Fibroblast of villous mesenchyme (primary cell): ENCODE measurements at regions not wholly inside any gene's neighbourhood (a gene's known extent, or its start where the extent isn't known, plus 50 kb on each side); places are given as distances from the start of the nearest gene placed in this dataset.
"Not testable (repeated sequence)": the region's sequence is repeated elsewhere in the genome, so short reads cannot be mapped to it uniquely, and the experiment has no call there.

Experiments
- DNase-seq: peaks from one replicate; pipeline ENCODE4 v3.0.0-alpha.2; 2010; ENCODE audit warnings: low read depth
- H3K4me3 ChIP-seq: 2 replicates; pipeline ENCODE4 v1.5.1; 2011; ENCODE audit warnings: low read depth, mild to moderate bottlenecking, low read length
- TF ChIP-seq, protein P1 (sequence below): IDR thresholded peaks from 2 replicates; pipeline ENCODE4 v1.5.1; 2012; ENCODE audit warnings: low read depth, mild to moderate bottlenecking, low read length; ENCODE audit not compliant: insufficient read depth

DNA sequence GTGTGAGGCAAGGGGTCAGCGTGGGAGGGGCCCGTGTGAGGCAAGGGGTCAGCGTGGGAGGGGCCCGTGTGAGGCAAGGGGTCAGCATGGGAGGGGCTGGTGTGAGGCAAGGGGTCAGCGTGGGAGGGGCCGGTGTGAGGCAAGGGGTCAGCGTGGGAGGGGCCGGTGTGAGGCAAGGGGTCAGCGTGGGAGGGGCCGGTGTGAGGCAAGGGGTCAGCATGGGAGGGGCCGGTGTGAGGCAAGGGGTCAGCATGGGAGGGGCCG, 119.2 kb downstream of the SEPTIN14 start:
- DNase-seq, H3K4me3 ChIP-seq: not testable (repeated sequence)

DNA sequence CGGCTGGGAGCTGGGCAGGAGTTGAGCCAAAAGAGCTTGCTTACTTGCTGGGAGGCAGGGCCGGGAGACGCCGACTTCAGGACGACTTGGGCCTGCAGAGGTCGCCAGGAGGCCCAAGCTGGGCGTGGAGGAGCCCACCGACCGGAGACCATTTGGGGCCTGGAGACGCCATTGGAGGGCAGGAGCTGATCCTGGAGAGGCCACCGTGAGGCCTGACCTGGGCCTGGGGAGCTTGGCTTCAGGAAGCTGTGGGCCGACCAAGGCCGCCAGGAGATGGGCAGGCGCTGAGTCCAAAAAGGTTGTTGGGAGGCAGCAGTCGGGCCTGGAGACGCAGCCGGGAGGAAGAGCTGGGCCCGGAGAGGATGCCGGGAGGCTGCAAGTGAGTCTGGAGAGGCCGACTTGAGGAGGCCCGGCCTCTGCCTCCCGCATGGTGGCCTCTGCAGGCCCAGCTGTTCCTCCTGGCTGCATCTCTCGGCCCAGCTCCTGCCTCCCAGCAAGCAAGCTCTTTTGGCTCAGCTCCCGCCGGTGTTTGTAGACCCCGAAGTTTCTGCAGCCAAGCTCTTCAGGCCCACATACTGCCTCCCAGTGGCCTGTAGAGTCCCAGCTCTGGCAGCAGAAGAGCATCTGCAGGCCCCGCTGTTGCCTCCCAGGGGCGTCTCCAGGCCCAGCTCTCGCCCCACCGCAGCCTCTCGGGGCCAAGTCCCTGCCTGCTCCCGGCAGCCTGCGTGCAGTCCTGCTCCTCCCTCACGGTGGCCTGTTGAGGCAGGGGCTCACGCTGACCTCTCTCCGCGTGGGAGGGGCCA, 119.7 kb downstream of the SEPTIN14 start:
- not testable (repeated sequence) for DNase-seq

GRCh38 chr7:55741721-55742631, 120.6 kb downstream of the SEPTIN14 start:
- H3K4me3 ChIP-seq, DNase-seq: not testable (repeated sequence)

More for the DNA sequence above, 119.7 kb downstream of the SEPTIN14 start:
- H3K4me3 ChIP-seq: not testable (repeated sequence)

DNA sequence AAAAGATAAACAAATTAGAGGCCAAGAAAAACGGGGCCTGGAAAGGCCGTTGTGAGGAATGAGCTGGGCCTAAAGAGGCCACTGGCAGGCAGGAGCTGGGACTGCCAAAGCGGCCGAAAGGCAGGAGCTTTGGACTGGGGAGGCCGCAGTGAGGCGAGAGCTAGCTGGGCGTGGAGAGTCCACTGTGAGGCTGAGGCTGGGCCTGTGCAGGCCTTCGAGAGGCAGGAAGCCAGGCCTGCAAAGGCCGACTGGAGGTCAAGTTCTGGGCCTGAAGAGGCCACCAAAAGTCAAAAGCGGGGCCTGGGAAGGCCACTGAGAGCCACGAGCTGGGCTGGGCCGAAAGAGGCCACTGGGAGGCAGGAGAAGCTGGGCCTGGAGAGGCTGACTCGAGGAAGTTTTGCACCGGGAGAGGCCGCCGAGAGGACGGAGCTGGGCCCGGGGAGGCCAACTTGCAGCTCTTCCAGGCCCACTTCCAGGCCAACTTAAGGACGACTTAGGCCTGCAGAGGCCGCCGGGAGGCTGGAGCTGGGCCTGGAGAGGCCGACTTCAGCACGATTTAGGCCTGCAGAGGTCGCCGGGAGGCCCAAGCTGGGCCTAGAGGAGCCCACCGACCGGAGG, 121.8 kb downstream of the SEPTIN14 start:
- H3K4me3 ChIP-seq, DNase-seq: not testable (repeated sequence)

DNA sequence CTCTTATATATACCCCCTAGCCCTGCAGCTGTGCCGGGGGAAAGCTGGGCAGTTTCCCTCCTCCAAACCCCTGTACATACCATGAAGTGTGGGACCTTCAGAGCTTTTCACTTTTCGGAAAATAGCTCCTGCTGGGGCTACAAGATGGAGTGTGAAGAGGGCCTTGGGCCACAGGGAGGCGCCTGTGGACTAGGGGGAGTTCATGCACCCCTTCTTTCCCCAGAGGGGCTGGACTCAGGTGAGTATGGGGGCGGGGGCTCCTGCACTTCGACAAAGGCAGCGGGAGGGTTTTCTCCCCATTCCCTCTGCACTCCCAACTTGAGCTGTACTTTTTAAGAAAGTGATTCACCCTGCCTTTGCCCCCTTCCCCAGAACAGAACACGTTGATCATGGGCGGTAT, 122.5 kb downstream of the SEPTIN14 start:
- not testable (repeated sequence) for H3K4me3 ChIP-seq, DNase-seq

- H3K4me3 ChIP-seq, DNase-seq: not testable (repeated sequence)
Measured at GRCh38 chr7:55736641-55737221, 125.8 kb downstream of the SEPTIN14 start.

GRCh38 chr7:55733241-55734140, 129.1 kb downstream of the SEPTIN14 start:
- H3K4me3 ChIP-seq: no peak overlapping the region
- TF ChIP-seq, protein P1, sequence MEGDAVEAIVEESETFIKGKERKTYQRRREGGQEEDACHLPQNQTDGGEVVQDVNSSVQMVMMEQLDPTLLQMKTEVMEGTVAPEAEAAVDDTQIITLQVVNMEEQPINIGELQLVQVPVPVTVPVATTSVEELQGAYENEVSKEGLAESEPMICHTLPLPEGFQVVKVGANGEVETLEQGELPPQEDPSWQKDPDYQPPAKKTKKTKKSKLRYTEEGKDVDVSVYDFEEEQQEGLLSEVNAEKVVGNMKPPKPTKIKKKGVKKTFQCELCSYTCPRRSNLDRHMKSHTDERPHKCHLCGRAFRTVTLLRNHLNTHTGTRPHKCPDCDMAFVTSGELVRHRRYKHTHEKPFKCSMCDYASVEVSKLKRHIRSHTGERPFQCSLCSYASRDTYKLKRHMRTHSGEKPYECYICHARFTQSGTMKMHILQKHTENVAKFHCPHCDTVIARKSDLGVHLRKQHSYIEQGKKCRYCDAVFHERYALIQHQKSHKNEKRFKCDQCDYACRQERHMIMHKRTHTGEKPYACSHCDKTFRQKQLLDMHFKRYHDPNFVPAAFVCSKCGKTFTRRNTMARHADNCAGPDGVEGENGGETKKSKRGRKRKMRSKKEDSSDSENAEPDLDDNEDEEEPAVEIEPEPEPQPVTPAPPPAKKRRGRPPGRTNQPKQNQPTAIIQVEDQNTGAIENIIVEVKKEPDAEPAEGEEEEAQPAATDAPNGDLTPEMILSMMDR: no peak
- DNase-seq: no peak

GRCh38 chr7:55731931-55732330, 130.6 kb downstream of the SEPTIN14 start:
- no peak overlapping the region for H3K4me3 ChIP-seq
- DNase-seq: no peak
- TF ChIP-seq, protein P1: no peak

- TF ChIP-seq, protein P1: no peak
- no peak overlapping the region for H3K4me3 ChIP-seq
- no peak for DNase-seq
Measured at GRCh38 chr7:55730197-55730596, 132.4 kb downstream of the SEPTIN14 start.
